ENCODE measurements at regions not wholly inside any gene's neighbourhood (a gene's known extent, or its start where the extent isn't known, plus 50 kb on each side); places are given as distances from the start of the nearest gene placed in this dataset.
"Not testable (repeated sequence)": the region's sequence is repeated elsewhere in the genome, so short reads cannot be mapped to it uniquely, and the experiment has no call there.

- H3K27ac Mint-ChIP-seq, result peak overlapping the region; percentile 31
- no peaks in the 10 kb centered on the region for H3K36me3 Mint-ChIP-seq
- no peaks in the 10 kb centered on the region for H3K9me3 Mint-ChIP-seq
- H3K4me3 Mint-ChIP-seq, result no peak overlapping the region
- peaks cover 4% of the 10 kb centered on the region for H3K27me3 Mint-ChIP-seq
- no peaks in the 10 kb centered on the region for H3K4me1 Mint-ChIP-seq
These were observed 79.8 kb upstream of the LOC128125822 start for GRCh38 chr6:63492476-63492875.

- Mint-ChIP-seq H3K4me1 (no peaks in the 10 kb centered on the region), H3K4me3 (no peak overlapping the region), H3K27ac (no peak overlapping the region), H3K36me3 (no peaks in the 10 kb centered on the region), H3K9me3 (no peaks in the 10 kb centered on the region), H3K27me3 (peaks cover 6% of the 10 kb centered on the region)
These were observed 78.7 kb upstream of the LOC128125822 start for GRCh38 chr6:63493557-63493956.

DNA sequence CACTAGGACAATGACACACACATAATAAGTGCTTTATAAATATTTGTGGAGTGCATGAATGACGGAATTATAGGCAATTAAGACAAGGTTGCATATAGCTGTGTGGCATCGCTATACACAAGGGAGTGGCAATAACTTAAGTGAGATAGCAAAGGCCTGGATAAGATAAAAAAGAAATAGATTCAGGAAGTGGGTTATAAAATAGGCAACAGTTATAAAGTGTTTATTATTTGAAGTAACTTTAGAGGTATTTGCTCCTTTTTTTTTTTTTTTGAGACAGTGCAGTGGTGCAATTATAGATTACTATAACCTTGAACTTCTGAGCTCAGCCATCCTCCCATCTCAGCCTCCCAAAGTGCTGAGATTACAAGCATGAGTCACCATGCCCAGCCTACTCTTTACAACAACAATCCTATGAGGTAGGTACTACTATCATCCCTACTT lies 75.9 kb upstream of the LOC128125822 start:
- Mint-ChIP-seq H3K4me3 (no peak overlapping the region), H3K36me3 (no peaks in the 10 kb centered on the region), H3K27ac (no peak overlapping the region), H3K4me1 (no peaks in the 10 kb centered on the region), H3K9me3 (no peaks in the 10 kb centered on the region), H3K27me3 (peaks cover 4% of the 10 kb centered on the region)

DNA sequence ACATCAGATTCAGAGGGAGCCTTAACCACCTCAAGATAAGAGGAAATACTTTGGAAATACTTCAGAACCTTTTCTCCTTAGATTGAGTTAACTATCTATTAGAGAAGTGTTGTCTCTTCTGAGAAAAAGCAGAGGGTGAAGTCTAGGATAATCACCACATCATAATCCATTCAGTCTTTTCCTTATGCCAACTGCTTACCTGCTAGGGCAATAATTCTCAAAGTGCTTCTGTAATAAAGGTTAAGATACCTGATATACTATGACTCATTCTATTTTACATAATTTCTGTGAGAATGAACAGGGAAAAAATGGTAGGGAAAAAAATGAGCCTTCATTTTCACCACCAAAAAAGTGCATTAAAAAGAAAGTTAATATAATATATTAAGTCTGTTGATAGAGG lies 70.1 kb upstream of the LOC128125822 start:
- Mint-ChIP-seq H3K4me1 (no peaks in the 10 kb centered on the region), H3K36me3 (no peaks in the 10 kb centered on the region), H3K4me3 (no peak overlapping the region), H3K27me3 (peaks cover 2% of the 10 kb centered on the region), H3K9me3 (no peaks in the 10 kb centered on the region), H3K27ac (no peak overlapping the region)

GRCh38 chr6:63503199-63503598 lies 69.1 kb upstream of the LOC128125822 start:
- Mint-ChIP-seq H3K4me3 (no peak overlapping the region), H3K36me3 (no peaks in the 10 kb centered on the region), H3K4me1 (no peaks in the 10 kb centered on the region), H3K27ac (no peak overlapping the region), H3K9me3 (no peaks in the 10 kb centered on the region), H3K27me3 (peaks cover 1% of the 10 kb centered on the region)

- Mint-ChIP-seq H3K27me3 (no peaks in the 10 kb centered on the region), H3K36me3 (no peaks in the 10 kb centered on the region), H3K4me3 (no peak overlapping the region), H3K4me1 (no peaks in the 10 kb centered on the region), H3K9me3 (no peaks in the 10 kb centered on the region), H3K27ac (no peak overlapping the region)
These were observed 67.4 kb upstream of the LOC128125822 start for GRCh38 chr6:63504777-63505384.

DNA sequence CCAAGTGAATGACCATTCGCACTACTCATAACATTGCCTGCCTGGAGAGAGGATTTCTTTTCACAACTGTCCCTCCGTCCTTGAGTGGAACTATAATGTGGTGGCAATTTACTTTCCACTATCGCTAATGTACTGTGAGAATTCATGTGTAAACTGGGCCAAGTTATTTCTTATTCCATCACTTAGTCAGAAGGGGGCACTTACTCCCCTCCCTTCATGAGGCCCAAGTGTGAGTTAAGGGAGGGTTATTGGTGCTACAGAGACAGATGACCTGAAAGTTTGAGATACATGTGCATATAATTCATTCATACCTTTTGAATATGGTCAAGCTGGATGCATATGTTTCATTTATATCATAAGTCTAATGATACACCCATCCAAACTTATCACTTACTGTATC lies 65.2 kb upstream of the LOC128125822 start:
- no peaks in the 10 kb centered on the region for H3K36me3 Mint-ChIP-seq
- H3K27me3 Mint-ChIP-seq, result no peaks in the 10 kb centered on the region
- no peak overlapping the region for H3K27ac Mint-ChIP-seq
- no peaks in the 10 kb centered on the region for H3K9me3 Mint-ChIP-seq
- no peak overlapping the region for H3K4me3 Mint-ChIP-seq
- no peaks in the 10 kb centered on the region for H3K4me1 Mint-ChIP-seq

- no peaks in the 10 kb centered on the region for H3K36me3 Mint-ChIP-seq
- no peaks in the 10 kb centered on the region for H3K27me3 Mint-ChIP-seq
These were observed 62.5 kb upstream of the LOC128125822 start for GRCh38 chr6:63509652-63510352.

GRCh38 chr6:63510353-63510686 lies 62.0 kb upstream of the LOC128125822 start:
- H3K27me3 Mint-ChIP-seq, result no peaks in the 10 kb centered on the region
- H3K4me3 Mint-ChIP-seq, result no peak overlapping the region
- no peaks in the 10 kb centered on the region for H3K36me3 Mint-ChIP-seq
- no peaks in the 10 kb centered on the region for H3K9me3 Mint-ChIP-seq
- H3K27ac Mint-ChIP-seq, result no peak overlapping the region
- H3K4me1 Mint-ChIP-seq, result no peaks in the 10 kb centered on the region

More at GRCh38 chr6:63509652-63510352, 62.5 kb upstream of the LOC128125822 start:
- Mint-ChIP-seq H3K27ac (no peak overlapping the region), H3K9me3 (no peaks in the 10 kb centered on the region), H3K4me1 (no peaks in the 10 kb centered on the region), H3K4me3 (no peak overlapping the region)

- no peak overlapping the region for H3K4me3 Mint-ChIP-seq
- no peaks in the 10 kb centered on the region for H3K27me3 Mint-ChIP-seq
- H3K9me3 Mint-ChIP-seq, result no peaks in the 10 kb centered on the region
- H3K4me1 Mint-ChIP-seq, result no peaks in the 10 kb centered on the region
- H3K36me3 Mint-ChIP-seq, result no peaks in the 10 kb centered on the region
- H3K27ac Mint-ChIP-seq, result no peak overlapping the region
These were observed 61.4 kb upstream of the LOC128125822 start for GRCh38 chr6:63510849-63511248.

DNA sequence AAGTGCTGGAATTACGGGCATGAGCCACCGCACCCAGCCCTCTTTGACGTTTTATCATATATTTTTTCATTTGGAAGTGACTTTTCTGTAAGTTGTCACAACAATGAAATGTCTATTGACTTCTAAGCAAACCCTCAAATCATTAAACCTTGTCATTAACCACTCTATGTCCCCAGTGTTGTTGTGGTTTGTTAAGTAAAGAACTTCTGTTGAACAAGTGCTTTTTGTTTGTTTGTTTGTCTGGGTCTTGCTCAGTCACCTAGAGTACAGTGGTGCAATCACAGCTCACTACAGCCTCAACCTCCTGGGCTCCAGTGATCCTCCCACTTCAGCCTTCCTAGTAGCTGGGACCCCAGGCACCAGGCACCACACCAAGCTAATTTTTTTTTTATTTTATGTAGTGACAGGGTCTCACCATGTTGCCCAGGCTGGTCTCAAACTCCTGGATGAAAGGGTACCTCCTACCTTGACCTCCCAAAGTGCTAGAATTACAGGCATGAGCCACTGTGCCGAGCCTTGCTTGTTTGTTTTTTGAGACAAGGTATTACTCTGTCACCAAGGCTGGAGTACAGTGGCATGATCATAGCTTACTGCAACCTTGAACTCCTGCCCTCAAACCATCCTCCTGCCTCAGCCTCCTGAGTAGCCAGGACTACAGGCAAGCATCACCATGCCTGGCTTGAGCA lies 57.6 kb upstream of the LOC128125822 start:
- Mint-ChIP-seq H3K27ac (no peak overlapping the region), H3K9me3 (no peaks in the 10 kb centered on the region), H3K27me3 (no peaks in the 10 kb centered on the region), H3K36me3 (no peaks in the 10 kb centered on the region), H3K4me1 (no peaks in the 10 kb centered on the region), H3K4me3 (no peak overlapping the region)

DNA sequence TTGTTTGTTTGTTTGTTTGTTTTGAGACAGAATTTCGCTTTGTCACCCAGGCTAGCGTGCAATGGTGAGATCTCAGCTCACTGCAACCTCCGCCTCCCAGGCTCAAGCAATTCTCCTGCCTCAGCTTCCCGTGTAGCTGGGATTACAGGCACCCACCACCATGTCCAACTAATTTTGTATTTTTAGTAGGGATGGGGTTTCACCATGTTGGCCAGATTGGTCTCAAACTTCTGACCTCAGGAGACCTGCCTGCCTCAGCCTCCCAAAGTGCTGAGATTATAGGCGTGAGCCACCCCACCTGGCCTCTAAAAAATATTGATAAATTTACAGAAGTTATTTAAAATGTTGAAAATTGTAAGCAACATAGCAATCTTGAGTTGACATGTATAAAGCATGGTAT lies 57.1 kb upstream of the LOC128125822 start:
- H3K4me3 Mint-ChIP-seq, H3K27ac Mint-ChIP-seq: not testable (repeated sequence)

GRCh38 chr6:63516186-63516944 lies 55.9 kb upstream of the LOC128125822 start:
- Mint-ChIP-seq H3K27ac (no peak overlapping the region), H3K36me3 (no peaks in the 10 kb centered on the region), H3K4me1 (no peaks in the 10 kb centered on the region), H3K9me3 (no peaks in the 10 kb centered on the region), H3K27me3 (no peaks in the 10 kb centered on the region), H3K4me3 (no peak overlapping the region)

More for the DNA sequence above, 57.1 kb upstream of the LOC128125822 start:
- H3K27me3 Mint-ChIP-seq, H3K9me3 Mint-ChIP-seq, H3K36me3 Mint-ChIP-seq, H3K4me1 Mint-ChIP-seq: not testable (repeated sequence)

DNA sequence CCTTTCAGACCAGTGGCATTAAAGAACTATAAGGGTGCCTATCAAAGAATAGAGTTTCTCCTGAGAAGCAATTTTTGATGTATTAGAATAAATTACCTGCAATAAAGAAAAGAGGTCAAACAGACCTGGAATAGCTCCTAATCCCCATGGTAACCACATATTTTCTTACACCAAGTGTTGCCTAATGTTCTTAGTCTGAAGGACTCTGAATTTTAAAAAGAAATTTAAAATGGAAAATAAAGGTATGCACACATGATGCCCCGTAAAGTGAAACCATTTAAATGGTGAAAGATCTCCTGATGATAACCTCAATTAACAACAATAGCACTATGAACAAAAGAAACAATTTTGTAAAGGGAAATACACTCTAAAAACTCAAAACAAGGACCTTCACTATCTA lies 55.1 kb upstream of the LOC128125822 start:
- no peaks in the 10 kb centered on the region for H3K36me3 Mint-ChIP-seq
- no peaks in the 10 kb centered on the region for H3K4me1 Mint-ChIP-seq

DNA sequence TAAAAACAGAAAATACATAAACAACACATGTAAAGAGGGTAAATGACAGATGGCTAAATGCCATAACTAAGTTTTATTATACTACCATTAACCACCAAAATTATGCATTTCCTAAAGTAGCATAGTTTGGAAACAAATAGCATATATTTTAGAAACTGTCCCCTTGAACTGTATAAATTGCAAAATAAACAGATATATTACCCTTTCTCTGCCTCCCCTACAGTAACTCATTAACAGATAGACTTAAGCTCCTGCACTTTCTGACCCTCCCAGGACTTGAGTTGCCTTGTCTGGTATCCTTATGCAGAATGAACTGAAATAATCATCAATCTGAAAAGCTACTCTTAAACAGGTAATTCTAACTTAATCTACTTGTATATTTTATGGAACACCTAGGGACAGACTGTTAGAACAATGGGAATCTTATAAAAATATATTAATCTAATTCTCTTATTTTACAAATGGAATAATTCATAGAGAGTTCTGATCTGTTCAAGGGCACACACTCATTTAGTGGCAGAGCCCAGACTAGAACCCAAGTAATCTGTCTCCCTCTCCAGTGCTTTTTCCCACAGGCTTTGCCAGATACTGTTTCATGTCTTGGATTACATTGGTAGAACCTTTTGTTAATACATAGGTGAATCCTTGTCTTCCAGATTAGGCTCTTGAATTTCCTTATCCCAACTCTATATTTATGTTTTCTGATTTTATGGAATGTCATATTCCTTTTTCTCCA lies 50.6 kb upstream of the LOC128125822 start:
- Mint-ChIP-seq H3K36me3 (no peaks in the 10 kb centered on the region), H3K4me3 (no peak overlapping the region), H3K27ac (no peak overlapping the region), H3K4me1 (no peaks in the 10 kb centered on the region), H3K27me3 (no peaks in the 10 kb centered on the region), H3K9me3 (no peaks in the 10 kb centered on the region)

More for the DNA sequence above, 55.1 kb upstream of the LOC128125822 start:
- H3K9me3 Mint-ChIP-seq, result no peaks in the 10 kb centered on the region
- H3K4me3 Mint-ChIP-seq, result no peak overlapping the region
- H3K27me3 Mint-ChIP-seq, result no peaks in the 10 kb centered on the region
- no peak overlapping the region for H3K27ac Mint-ChIP-seq
